ENCODE measurements at regions not wholly inside any gene's neighbourhood (a gene's known extent, or its start where the extent isn't known, plus 50 kb on each side); places are given as distances from the start of the nearest gene placed in this dataset.

GRCh38 chr16:13471036-13471435 is 448.9 kb upstream of the ERCC4 start:
- Histone ChIP-seq H3K9me3 (ENCODE audit: low read length) (no peaks in the 10 kb centered on the region), H4K20me1 (ENCODE audit: insufficient read depth, low read length) (no peaks in the 10 kb centered on the region), H3K27ac (ENCODE audit: extremely low read length, insufficient read depth, low read length) (no peak overlapping the region), H3K79me2 (ENCODE audit: insufficient read depth, low read length) (no peaks in the 10 kb centered on the region), H3K36me3 (replicated peaks in 1 of 2; ENCODE audit: control insufficient read depth in 1 of 2, insufficient read depth in 2 of 2, low read length in 2 of 2) (no peaks in the 10 kb centered on the region), H3K4me3 (replicated peaks in 1 of 3; ENCODE audit: insufficient read depth in 1 of 3, low read depth in 2 of 3, low read length in 3 of 3) (no peak overlapping the region), H3K4me2 (ENCODE audit: low read depth, low read length) (no peak overlapping the region), H3K27me3 (ENCODE audit: control insufficient read depth in 1 of 2, insufficient read depth in 2 of 2, low read length in 2 of 2) (no peaks in the 10 kb centered on the region), H3K9ac (ENCODE audit: insufficient read depth, low read depth, low read length) (no peak overlapping the region), H2AFZ (ENCODE audit: low read length) (no peak overlapping the region), H3K4me1 (ENCODE audit: insufficient read depth, low read length) (no peaks in the 10 kb centered on the region)
- WGBS (ENCODE audit: low lambda C conversion rate) = 46% methylated on average over 4 of the region's 4 CpGs
- ChIA-PET POLR2A (no interaction called here), CTCF (ENCODE audit: low intra/inter-chr PET ratio, low total read pairs) (no interaction called here)
- ATAC-seq (no peak), DNase-seq (ENCODE audit: low spot score) (no peak), FAIRE-seq (no peak)
- no TSS peak for BruUV-seq (replicated peaks)
- in situ Hi-C loops (cut with HindIII; ENCODE audit: extremely low pct_ligation_motif_present, low pct_unique_long_range_greater_than_20kb) (no loop called here), intact Hi-C loops (cut with micrococcal nuclease; ENCODE audit: unreplicated experiment) (no loop called here)
- TF ChIP-seq NFYB (CRISPR knock-in tag; IDR thresholded peaks at IDR 0.05) (no peak), RFX5 (IDR thresholded peaks at IDR 0.05; ENCODE audit: low read depth, low read length) (no peak), LBX2 (CRISPR knock-in tag; IDR thresholded peaks at IDR 0.05; ENCODE audit: borderline replicate concordance) (no peak), MIER2 (CRISPR knock-in tag; IDR thresholded peaks at IDR 0.05) (peak; percentile 96), ZNF841 (CRISPR knock-in tag; IDR thresholded peaks at IDR 0.05; ENCODE audit: borderline replicate concordance) (no peak), ZNF281 (CRISPR knock-in tag; IDR thresholded peaks at IDR 0.05; ENCODE audit: borderline replicate concordance) (no peak), HMGXB4 (CRISPR knock-in tag; IDR thresholded peaks at IDR 0.05; ENCODE audit: borderline replicate concordance in 1 of 2, low read depth in 1 of 2) (no peak), ZBTB46 (CRISPR knock-in tag; IDR thresholded peaks at IDR 0.05; ENCODE audit: borderline replicate concordance) (no peak), RNF219 (CRISPR knock-in tag; IDR thresholded peaks at IDR 0.05) (no peak), TFAP4 (IDR thresholded peaks at IDR 0.05; ENCODE audit: borderline replicate concordance, low read depth) (peak; percentile 44; the same call in 1 of the 2 replicates), FOXK1 (CRISPR knock-in tag; IDR thresholded peaks at IDR 0.05; ENCODE audit: borderline replicate concordance, low read depth) (0 out of 2 replicates have a peak, but pooled peaks have one; percentile 11), EHMT2 (IDR thresholded peaks at IDR 0.05; ENCODE audit: borderline replicate concordance, low read depth, low read length) (peak; percentile 88; the same call in 1 of the 2 replicates)
